ENCODE measurements at regions not wholly inside any gene's neighbourhood (a gene's known extent, or its start where the extent isn't known, plus 50 kb on each side); places are given as distances from the start of the nearest gene placed in this dataset.
A peak's percentile ranks its signal among the peaks of the same experiment; 100 is the strongest.

- DNase-seq: peak; percentile 82
Observed at GRCh38 chr2:45337481-45337880, 273.6 kb downstream of the SRBD1 start.

DNA sequence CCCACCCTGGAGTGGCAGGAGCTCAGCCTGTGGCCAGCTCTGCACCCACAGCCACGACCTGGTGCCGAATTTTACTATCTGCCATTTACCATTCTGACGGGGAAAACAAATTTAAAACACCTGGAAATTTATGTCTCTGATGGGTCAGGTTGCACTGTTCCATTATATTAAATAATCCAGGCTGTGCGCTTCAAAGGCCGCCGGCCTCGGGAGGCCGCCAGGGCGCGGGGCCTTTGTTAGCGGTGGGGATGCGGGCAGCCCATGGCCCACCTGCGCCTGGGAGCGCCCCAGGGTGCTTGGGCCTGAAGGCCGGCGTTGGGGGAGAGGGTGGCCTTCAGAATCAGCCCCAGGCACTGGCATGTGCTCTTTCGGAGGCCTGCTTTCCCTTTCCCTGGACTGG is 276.9 kb downstream of the SRBD1 start:
- DNase-seq: no peak

DNA sequence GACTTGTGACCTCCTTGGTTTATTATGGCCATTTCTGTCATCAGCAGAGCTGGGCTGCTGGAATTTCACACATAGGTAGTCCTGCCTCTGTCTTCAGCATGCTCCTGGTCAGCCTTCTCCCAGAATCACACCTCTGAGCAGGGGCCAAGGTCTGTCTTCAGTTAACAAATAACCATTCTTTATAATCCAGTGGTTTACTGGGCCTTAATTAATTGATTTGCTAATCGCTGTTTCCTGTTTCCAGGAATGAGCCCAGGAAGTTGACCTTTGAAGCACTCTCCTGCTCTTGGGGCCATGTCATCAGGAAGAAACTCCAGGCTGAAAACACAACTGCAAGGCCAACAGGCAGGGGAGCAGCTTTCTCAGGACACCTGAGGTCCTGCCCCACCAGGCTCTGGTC is 278.5 kb downstream of the SRBD1 start:
- DNase-seq: no peak

DNA sequence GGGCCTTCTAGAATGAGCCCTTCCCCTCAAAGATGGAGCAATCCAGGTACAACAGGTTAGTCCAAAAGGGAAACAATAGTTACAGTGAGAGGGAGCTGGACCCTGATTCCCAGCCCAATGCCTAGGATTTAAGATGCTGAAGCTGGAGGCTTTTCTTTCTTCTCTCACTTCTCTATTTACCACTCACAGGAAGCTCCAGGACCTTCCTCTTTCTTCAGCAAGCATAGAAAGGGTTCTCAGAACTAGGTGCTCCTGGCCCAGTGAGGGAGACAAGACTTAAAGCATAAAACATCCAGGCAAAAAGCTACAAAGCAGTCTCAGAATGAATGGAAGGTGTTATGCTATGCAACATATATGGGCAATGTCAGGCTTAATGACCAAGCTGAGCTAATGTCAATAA is 279.0 kb downstream of the SRBD1 start:
- no peak for DNase-seq

- no peak for DNase-seq
Observed at GRCh38 chr2:45331410-45331786, 279.7 kb downstream of the SRBD1 start.

DNA sequence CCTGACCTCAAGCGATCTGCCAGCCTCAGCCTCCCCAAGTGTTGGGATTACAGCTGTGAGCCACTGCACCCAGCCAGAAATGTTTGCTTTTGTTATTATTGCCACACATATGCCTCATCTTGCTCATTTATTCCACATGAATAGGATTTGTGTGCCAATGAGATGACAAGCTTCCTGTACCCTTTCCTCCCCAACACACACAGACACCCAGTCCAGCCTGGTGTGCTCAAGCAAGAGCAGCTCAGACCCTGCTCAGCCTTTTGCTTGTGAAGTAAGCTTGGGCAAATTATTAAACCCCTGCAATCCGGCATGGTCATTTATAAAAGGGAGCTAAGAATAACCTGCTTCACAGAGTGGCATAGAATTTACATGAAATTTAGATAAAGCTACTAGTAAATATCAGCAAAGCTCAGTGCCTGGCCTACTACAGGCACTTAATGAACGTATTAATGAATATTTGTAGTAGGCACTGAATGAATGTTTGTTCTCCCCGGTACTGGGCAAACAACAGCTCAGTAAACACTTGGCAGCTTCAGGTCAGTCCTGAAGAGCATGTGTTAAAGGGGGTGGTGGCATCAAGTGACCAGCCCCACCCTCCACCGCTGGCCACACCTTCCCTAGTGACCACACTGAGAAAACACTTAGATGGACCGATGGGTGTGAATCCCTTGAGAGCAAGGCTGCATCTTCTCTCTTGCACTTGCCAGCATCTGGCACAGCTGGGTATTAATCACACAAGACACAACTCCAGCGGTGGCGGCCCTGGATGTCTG is 280.2 kb downstream of the SRBD1 start:
- DNase-seq: no peak

DNA sequence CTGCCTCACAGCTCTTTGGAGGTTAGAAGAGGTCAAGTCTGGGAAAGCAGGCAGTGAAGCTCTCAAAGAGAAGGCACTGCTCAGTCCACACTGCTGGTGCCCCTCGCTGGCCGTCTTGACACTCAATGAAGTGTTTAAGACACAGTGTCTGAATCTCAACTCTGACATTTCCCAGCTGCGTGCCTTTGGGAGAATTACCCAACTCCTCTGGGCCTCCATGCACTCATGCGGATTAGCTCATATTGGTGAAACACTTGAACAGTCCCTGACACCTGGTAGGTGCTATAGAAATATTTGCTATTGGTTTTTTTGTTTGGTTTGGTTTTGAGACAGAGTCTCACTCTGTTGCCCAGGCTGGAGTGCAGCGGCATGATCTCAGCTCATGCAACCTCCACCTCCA is 281.0 kb downstream of the SRBD1 start:
- DNase-seq: no peak

GRCh38 chr2:45329045-45329677 is 281.9 kb downstream of the SRBD1 start:
- DNase-seq: no peak

DNA sequence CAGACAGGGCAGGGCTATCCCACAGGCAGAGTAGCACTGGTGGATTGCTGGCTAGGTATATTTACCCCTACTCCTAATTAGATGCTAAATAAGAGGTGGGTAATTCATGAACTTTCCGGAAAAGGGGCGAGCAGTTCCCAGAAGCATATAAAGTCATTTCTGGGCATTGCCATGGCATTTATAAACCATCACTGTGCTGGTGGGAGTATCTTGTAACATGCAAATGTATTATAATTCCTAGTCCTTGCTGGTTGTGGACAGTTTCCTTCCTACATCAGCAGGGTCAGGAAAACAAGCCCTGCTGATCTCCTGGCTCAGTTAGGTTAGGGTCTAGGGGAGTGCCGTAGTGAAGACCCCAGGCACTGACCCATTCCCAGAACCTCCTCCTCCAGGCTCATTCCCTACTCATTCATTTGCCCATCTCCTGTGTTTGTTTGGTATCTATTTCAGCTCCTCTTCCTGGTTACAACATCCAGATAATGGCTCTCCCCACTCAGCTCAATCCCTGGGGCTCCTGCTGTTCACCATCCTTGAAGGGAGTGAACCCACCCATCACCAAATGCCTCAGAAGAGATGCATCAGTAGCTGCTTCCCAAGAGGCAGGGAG is 282.7 kb downstream of the SRBD1 start:
- DNase-seq: no peak

GRCh38 chr2:45323344-45323743 is 287.7 kb downstream of the SRBD1 start:
- no peak for DNase-seq

DNA sequence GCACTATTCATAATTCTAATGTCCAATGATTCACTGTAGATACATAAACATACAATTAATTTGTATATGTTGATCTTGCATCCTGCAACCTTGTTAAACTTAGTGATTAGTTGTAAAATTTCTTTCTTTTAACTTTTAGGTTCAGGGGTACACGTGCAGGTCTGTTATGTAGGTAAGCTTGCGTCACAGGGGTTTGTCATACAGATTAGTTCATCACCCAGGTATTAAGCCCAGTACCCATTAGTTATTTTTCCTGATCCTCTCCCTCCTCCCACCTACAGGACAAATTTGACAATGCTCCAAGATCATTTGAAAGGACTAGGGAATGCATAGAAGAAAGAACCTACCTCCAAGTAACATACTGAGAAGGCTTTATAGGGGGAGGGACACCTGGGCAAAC is 290.1 kb downstream of the SRBD1 start:
- DNase-seq: no peak

GRCh38 chr2:45319683-45320455 is 291.2 kb downstream of the SRBD1 start:
- no peak for DNase-seq

DNA sequence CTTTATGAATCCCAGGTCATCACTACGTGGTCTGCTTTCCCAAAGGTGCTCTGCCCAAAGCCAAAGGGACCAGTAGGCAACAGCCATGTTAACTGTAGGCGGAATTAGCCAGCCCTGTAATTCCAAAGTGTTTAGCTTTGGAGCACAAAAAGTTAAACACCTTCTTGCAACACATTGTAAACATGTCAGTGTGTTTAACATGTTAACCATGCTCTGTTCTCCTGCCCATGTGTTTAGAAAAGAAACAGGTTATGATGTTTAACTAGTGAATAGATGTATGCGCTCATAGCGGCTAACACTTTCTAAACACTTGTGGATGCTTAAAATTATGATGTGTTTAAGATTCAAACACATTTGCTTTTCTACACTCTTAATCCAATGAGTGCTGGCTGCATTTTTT is 292.4 kb downstream of the SRBD1 start:
- DNase-seq: no peak

DNA sequence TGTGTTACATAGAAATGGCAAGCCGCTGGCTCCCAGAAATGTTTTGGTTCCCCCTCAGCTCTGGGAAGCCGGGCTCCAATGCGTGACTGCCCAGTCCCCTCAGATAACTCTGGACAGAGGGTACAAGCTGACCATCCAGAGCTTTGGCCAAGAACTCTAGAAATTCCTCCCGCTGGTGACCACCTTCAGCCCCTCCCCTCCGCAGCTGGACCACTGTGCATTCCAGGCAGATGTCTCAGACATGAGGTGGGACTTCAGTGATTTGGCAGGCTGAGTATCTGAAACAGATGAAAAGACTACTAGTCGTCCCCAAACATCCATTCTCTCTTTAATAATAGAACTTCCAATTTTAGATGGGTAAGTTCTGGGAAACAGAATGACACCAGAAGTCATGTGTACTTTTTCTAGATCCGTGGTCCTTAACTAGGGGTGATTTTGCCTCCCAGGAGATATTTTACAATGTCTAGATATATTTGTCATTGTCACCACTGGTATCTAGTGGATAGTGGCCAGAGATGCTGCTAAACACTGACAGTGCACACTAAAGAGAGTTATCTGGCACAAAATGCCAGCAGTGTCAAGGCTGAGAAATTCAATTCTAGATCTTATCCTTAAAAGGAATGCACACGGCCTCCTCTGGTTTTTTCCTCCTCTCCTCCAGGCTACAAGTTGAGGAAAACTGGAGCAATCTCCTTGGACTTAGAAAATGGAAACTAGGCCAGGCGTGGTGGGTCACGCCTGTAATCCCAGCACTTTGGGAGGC is 294.3 kb downstream of the SRBD1 start:
- DNase-seq: no peak

DNA sequence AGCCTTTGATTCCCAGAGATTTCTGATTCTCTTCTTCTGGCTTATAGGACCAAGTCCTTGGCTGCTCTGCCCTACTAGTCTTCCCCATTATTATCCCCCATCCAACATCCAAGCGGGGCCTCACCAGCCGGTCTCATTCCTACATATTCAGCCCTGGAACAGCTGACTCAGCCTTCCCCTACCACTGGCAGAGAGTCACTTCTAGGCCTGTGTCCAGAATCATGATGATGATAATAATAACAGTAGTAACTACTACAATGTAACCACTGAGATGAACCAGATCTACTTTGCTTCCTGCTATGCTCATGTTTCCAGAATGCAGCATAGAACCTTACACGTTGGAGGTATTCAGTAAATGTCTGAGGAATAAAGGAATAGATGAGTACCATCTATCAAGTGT is 295.2 kb downstream of the SRBD1 start:
- peak; percentile 68 for DNase-seq

DNA sequence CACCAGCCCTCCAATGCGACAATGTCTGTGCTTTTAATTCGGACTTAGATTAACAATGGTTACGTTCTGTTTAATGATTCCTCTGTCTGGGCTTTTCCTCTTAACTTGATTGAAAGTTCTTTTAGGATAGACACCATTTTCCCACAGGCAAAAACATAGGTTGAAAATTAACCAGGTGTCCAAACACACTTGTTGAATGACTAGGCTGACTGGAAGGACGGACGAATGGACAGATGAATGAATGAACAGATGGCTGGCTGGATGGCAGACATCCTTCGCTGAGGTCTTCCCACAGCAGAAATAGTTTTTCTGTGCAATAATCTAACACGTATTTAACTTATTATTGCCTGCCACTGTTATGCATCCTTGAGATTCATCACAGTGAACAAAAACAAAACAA is 298.8 kb downstream of the SRBD1 start:
- DNase-seq: no peak

- DNase-seq: no peak
Observed at GRCh38 chr2:45311559-45311958, 299.5 kb downstream of the SRBD1 start.

DNA sequence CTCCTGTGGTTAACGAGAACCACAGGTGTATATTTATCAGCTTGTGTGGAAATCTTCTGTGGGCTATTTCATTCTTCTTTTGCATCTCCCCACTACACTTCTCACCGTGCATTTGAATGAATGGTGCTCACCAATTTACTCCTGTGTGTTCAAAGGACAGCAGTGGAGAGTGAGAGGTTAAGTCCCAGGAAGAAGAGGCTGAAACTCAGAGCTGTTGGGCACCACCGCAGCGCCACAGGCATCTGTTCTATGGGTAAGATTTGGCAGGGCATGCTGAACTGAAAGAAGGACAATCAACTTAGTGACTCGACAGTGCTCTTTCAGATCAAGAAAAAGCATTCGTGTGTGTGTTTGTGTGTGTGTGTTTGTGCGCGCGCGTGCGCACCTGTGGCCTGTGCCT is 297.9 kb upstream of the SIX2 start:
- DNase-seq: no peak

DNA sequence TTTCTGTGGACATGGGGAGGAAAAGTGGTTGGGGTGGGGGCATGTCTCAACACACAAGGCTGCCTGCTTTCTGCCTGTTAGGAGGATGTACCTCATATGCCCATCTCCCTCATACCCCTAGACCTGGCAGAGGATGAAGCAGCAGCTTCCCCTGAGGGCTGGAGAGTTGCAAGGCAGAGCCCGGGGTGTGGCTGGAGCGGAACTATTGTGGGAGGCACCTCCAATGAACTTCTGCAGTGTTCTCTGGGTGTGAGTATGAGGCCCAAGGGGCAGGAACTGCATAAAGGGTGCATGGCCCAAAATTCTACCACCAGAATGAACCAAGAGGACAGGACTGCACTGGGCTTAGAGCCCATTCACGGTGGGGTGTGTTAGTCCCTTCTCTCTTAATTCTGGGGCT is 296.3 kb upstream of the SIX2 start:
- no peak for DNase-seq

- no peak for DNase-seq
Observed at GRCh38 chr2:45303417-45304202, 294.4 kb upstream of the SIX2 start.

GRCh38 chr2:45301307-45302277 is 292.3 kb upstream of the SIX2 start:
- DNase-seq: peak; percentile 54
